ENCODE measurements at regions not wholly inside any gene's neighbourhood (a gene's known extent, or its start where the extent isn't known, plus 50 kb on each side); places are given as distances from the start of the nearest gene placed in this dataset.
"Not testable (repeated sequence)": the region's sequence is repeated elsewhere in the genome, so short reads cannot be mapped to it uniquely, and the experiment has no call there.

- H3K4me1 ChIP-seq (ENCODE audit: control insufficient read depth, insufficient read depth, low read length), result peaks cover 5% of the 10 kb centered on the region
- H3K9me3 ChIP-seq (replicated peaks; ENCODE audit: low read length), result no peaks in the 10 kb centered on the region
- no peak overlapping the region for H3K9ac ChIP-seq (ENCODE audit: low read depth, low read length)
- H3K36me3 ChIP-seq (ENCODE audit: insufficient read depth, low read length), result no peaks in the 10 kb centered on the region
- H3K4me2 ChIP-seq (ENCODE audit: low read length), result no peak overlapping the region
- H3K4me3 ChIP-seq (ENCODE audit: low read length), result no peak overlapping the region
- no peaks in the 10 kb centered on the region for H3K27me3 ChIP-seq (ENCODE audit: control insufficient read depth, insufficient read depth, low read length)
Measured at GRCh38 chr5:68843624-68844364, 250.0 kb upstream of the SLC30A5 start.

GRCh38 chr5:68845131-68845530 lies 248.7 kb upstream of the SLC30A5 start:
- H3K4me3 ChIP-seq (ENCODE audit: low read length), result no peak overlapping the region
- H3K9me3 ChIP-seq (replicated peaks; ENCODE audit: low read length), result no peaks in the 10 kb centered on the region
- no peaks in the 10 kb centered on the region for H3K27me3 ChIP-seq (ENCODE audit: control insufficient read depth, insufficient read depth, low read length)
- peaks cover 5% of the 10 kb centered on the region for H3K4me1 ChIP-seq (ENCODE audit: control insufficient read depth, insufficient read depth, low read length)
- no peak overlapping the region for H3K9ac ChIP-seq (ENCODE audit: low read depth, low read length)
- no peaks in the 10 kb centered on the region for H3K36me3 ChIP-seq (ENCODE audit: insufficient read depth, low read length)
- H3K4me2 ChIP-seq (ENCODE audit: low read length), result no peak overlapping the region

GRCh38 chr5:68846828-68847227 lies 247.0 kb upstream of the SLC30A5 start:
- no peak overlapping the region for H3K4me2 ChIP-seq (ENCODE audit: low read length)
- no peaks in the 10 kb centered on the region for H3K27me3 ChIP-seq (ENCODE audit: control insufficient read depth, insufficient read depth, low read length)
- no peaks in the 10 kb centered on the region for H3K9me3 ChIP-seq (replicated peaks; ENCODE audit: low read length)
- peaks cover 5% of the 10 kb centered on the region for H3K4me1 ChIP-seq (ENCODE audit: control insufficient read depth, insufficient read depth, low read length)
- no peak overlapping the region for H3K9ac ChIP-seq (ENCODE audit: low read depth, low read length)
- no peak overlapping the region for H3K4me3 ChIP-seq (ENCODE audit: low read length)
- H3K36me3 ChIP-seq (ENCODE audit: insufficient read depth, low read length), result no peaks in the 10 kb centered on the region

- H3K27me3 ChIP-seq (ENCODE audit: control insufficient read depth, insufficient read depth, low read length), result no peaks in the 10 kb centered on the region
- H3K4me2 ChIP-seq (ENCODE audit: low read length), result no peak overlapping the region
- H3K36me3 ChIP-seq (ENCODE audit: insufficient read depth, low read length), result no peaks in the 10 kb centered on the region
- no peak overlapping the region for H3K4me3 ChIP-seq (ENCODE audit: low read length)
- no peaks in the 10 kb centered on the region for H3K9me3 ChIP-seq (replicated peaks; ENCODE audit: low read length)
- H3K4me1 ChIP-seq (ENCODE audit: control insufficient read depth, insufficient read depth, low read length), result peaks cover 5% of the 10 kb centered on the region
- no peak overlapping the region for H3K9ac ChIP-seq (ENCODE audit: low read depth, low read length)
Measured at GRCh38 chr5:68848091-68848490, 245.7 kb upstream of the SLC30A5 start.

GRCh38 chr5:68849103-68849502 lies 244.7 kb upstream of the SLC30A5 start:
- no peaks in the 10 kb centered on the region for H3K9me3 ChIP-seq (replicated peaks; ENCODE audit: low read length)
- H3K4me1 ChIP-seq (ENCODE audit: control insufficient read depth, insufficient read depth, low read length), result peaks cover 5% of the 10 kb centered on the region
- H3K4me2 ChIP-seq (ENCODE audit: low read length), result no peak overlapping the region
- H3K9ac ChIP-seq (ENCODE audit: low read depth, low read length), result no peak overlapping the region
- H3K27me3 ChIP-seq (ENCODE audit: control insufficient read depth, insufficient read depth, low read length), result peaks cover under 1% of the 10 kb centered on the region
- no peak overlapping the region for H3K4me3 ChIP-seq (ENCODE audit: low read length)
- H3K36me3 ChIP-seq (ENCODE audit: insufficient read depth, low read length), result no peaks in the 10 kb centered on the region

DNA sequence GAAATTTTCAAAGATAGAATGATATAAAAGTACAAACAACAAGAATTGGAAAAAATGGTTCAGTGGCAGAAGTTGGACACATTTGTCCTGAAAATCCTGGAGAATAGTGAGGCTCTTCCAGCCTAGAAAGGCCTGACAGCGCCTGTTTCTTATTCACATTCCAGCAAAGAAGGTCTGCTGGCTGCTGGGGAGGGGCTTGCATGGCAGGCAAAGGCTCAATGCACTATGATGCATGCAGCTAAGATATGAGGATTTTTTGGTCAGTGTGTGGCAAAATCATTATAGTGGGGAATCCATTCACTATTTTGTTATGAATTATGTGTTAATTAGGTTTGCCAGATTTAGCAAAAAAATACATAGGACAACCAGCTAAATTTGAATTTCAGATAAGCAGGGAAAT lies 243.9 kb upstream of the SLC30A5 start:
- H3K4me1 ChIP-seq (ENCODE audit: control insufficient read depth, insufficient read depth, low read length), result peaks cover 5% of the 10 kb centered on the region
- H3K4me2 ChIP-seq (ENCODE audit: low read length), result no peak overlapping the region

GRCh38 chr5:68861099-68861498 lies 232.7 kb upstream of the SLC30A5 start:
- Histone ChIP-seq H3K4me1 (ENCODE audit: control insufficient read depth, insufficient read depth, low read length) (no peaks in the 10 kb centered on the region), H3K27me3 (ENCODE audit: control insufficient read depth, insufficient read depth, low read length) (peaks cover 17% of the 10 kb centered on the region), H3K4me2 (ENCODE audit: low read length) (no peak overlapping the region), H3K9me3 (replicated peaks; ENCODE audit: low read length) (no peaks in the 10 kb centered on the region), H3K9ac (ENCODE audit: low read depth, low read length) (no peak overlapping the region), H3K36me3 (ENCODE audit: insufficient read depth, low read length) (no peaks in the 10 kb centered on the region), H3K4me3 (ENCODE audit: low read length) (no peak overlapping the region)

More for the DNA sequence above, 243.9 kb upstream of the SLC30A5 start:
- Histone ChIP-seq H3K27me3 (ENCODE audit: control insufficient read depth, insufficient read depth, low read length) (peaks cover 3% of the 10 kb centered on the region), H3K9ac (ENCODE audit: low read depth, low read length) (no peak overlapping the region), H3K9me3 (replicated peaks; ENCODE audit: low read length) (no peaks in the 10 kb centered on the region), H3K36me3 (ENCODE audit: insufficient read depth, low read length) (no peaks in the 10 kb centered on the region), H3K4me3 (ENCODE audit: low read length) (no peak overlapping the region)

DNA sequence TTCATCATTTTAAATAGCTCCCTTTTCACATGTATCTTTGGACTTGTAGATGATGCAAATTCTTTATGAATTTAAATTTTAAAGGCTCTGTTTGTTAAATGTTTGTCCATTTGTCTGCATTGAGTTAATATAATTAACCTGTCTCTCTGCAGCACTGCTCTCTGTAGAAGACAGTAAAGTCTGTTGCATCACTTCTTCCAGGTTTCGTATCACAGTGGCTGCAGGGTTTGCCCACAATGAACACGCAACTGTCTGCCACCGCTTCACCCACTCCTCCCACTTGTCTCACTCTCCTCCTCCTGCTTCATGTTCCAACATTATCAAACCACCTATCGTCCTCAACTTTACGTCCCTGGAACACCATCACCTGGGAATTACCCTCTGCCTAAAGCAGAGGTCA lies 231.3 kb upstream of the SLC30A5 start:
- H3K9ac ChIP-seq (ENCODE audit: low read depth, low read length), result no peak overlapping the region

GRCh38 chr5:68865192-68865591 lies 228.6 kb upstream of the SLC30A5 start:
- H3K4me2 ChIP-seq (ENCODE audit: low read length); H3K36me3 ChIP-seq (ENCODE audit: insufficient read depth, low read length); H3K4me1 ChIP-seq (ENCODE audit: control insufficient read depth, insufficient read depth, low read length); H3K4me3 ChIP-seq (ENCODE audit: low read length); H3K9me3 ChIP-seq (replicated peaks; ENCODE audit: low read length); H3K9ac ChIP-seq (ENCODE audit: low read depth, low read length): not testable (repeated sequence)
- H3K27me3 ChIP-seq (ENCODE audit: control insufficient read depth, insufficient read depth, low read length), result peaks cover 18% of the 10 kb centered on the region

More for the DNA sequence above, 231.3 kb upstream of the SLC30A5 start:
- Histone ChIP-seq H3K27me3 (ENCODE audit: control insufficient read depth, insufficient read depth, low read length) (peaks cover 17% of the 10 kb centered on the region), H3K4me3 (ENCODE audit: low read length) (no peak overlapping the region), H3K36me3 (ENCODE audit: insufficient read depth, low read length) (no peaks in the 10 kb centered on the region), H3K4me2 (ENCODE audit: low read length) (no peak overlapping the region), H3K4me1 (ENCODE audit: control insufficient read depth, insufficient read depth, low read length) (no peaks in the 10 kb centered on the region), H3K9me3 (replicated peaks; ENCODE audit: low read length) (no peaks in the 10 kb centered on the region)

GRCh38 chr5:68872088-68872839 lies 221.6 kb upstream of the SLC30A5 start:
- no peaks in the 10 kb centered on the region for H3K36me3 ChIP-seq (ENCODE audit: insufficient read depth, low read length)
- H3K4me2 ChIP-seq (ENCODE audit: low read length), result no peak overlapping the region
- no peak overlapping the region for H3K9ac ChIP-seq (ENCODE audit: low read depth, low read length)
- H3K4me3 ChIP-seq (ENCODE audit: low read length), result no peak overlapping the region
- H3K27me3 ChIP-seq (ENCODE audit: control insufficient read depth, insufficient read depth, low read length), result peaks cover 9% of the 10 kb centered on the region
- no peaks in the 10 kb centered on the region for H3K9me3 ChIP-seq (replicated peaks; ENCODE audit: low read length)
- no peaks in the 10 kb centered on the region for H3K4me1 ChIP-seq (ENCODE audit: control insufficient read depth, insufficient read depth, low read length)

DNA sequence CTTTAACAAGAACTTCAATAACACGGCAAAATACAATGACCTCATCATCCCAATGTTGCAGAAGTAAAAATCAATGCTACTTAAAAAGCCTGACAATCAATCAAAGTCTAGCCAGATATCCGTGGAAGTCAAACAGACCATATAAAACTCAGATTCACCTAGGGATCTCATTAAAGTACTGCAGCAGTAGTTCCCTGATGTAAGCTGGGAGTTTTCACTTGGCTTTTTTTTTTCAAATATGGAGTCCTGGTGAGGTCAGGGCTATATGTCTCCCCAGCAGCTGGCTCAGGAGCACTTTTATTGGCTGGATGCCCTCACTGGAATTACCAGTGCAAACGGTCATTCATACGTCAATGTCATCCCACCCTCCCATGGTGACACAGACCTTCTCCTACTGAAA lies 220.6 kb upstream of the SLC30A5 start:
- Histone ChIP-seq H3K36me3 (ENCODE audit: insufficient read depth, low read length) (no peaks in the 10 kb centered on the region), H3K4me3 (ENCODE audit: low read length) (no peak overlapping the region), H3K27me3 (ENCODE audit: control insufficient read depth, insufficient read depth, low read length) (peaks cover 9% of the 10 kb centered on the region)

DNA sequence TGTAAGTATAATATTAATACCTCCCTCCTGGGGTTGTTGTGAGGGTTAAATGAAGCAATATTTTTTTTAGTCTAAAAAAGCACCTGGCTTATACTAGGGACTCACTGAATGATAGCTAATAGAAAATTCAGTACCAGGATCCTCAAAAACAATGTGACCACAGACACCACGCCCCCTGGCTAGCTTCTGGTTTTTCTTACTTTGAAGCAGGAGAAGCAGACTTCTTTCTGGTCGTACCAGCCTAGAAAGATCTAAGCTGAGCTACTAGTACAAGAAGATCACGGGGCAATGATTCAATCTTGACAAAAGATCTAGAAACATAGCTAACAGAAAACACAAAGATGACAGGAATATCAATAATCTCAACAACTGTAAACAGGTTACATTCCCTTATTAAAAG lies 218.5 kb upstream of the SLC30A5 start:
- H3K27me3 ChIP-seq (ENCODE audit: control insufficient read depth, insufficient read depth, low read length), result peaks cover 6% of the 10 kb centered on the region
- no peaks in the 10 kb centered on the region for H3K36me3 ChIP-seq (ENCODE audit: insufficient read depth, low read length)
- no peaks in the 10 kb centered on the region for H3K9me3 ChIP-seq (replicated peaks; ENCODE audit: low read length)
- H3K9ac ChIP-seq (ENCODE audit: low read depth, low read length), result no peak overlapping the region
- no peaks in the 10 kb centered on the region for H3K4me1 ChIP-seq (ENCODE audit: control insufficient read depth, insufficient read depth, low read length)
- no peak overlapping the region for H3K4me2 ChIP-seq (ENCODE audit: low read length)
- no peak overlapping the region for H3K4me3 ChIP-seq (ENCODE audit: low read length)

More for the DNA sequence above, 220.6 kb upstream of the SLC30A5 start:
- Histone ChIP-seq H3K4me2 (ENCODE audit: low read length) (no peak overlapping the region), H3K9me3 (replicated peaks; ENCODE audit: low read length) (no peaks in the 10 kb centered on the region), H3K9ac (ENCODE audit: low read depth, low read length) (no peak overlapping the region), H3K4me1 (ENCODE audit: control insufficient read depth, insufficient read depth, low read length) (no peaks in the 10 kb centered on the region)

Data from skeletal muscle satellite cell (primary cell).